IgD-negative memory B cell (primary cell): ENCODE measurements at regions not wholly inside any gene's neighbourhood (a gene's known extent, or its start where the extent isn't known, plus 50 kb on each side); places are given as distances from the start of the nearest gene placed in this dataset.
"Not testable (repeated sequence)": the region's sequence is repeated elsewhere in the genome, so short reads cannot be mapped to it uniquely, and the experiment has no call there.

ENCODE experiments used
- H3K27ac Mint-ChIP-seq, 3 donors: one replicate each; pipeline ENCODE4 v1.8.0; 2020 to 2022; ENCODE audit warnings: mild to moderate bottlenecking in 3 of 3, mixed read lengths in 3 of 3, moderate library complexity in 1 of 3
- H3K27me3 Mint-ChIP-seq: one replicate; pipeline ENCODE4 v1.8.0; 2021; ENCODE audit warnings: mixed read lengths
- H3K36me3 Mint-ChIP-seq: one replicate; pipeline ENCODE4 v1.8.0; 2020; ENCODE audit warnings: mild to moderate bottlenecking, mixed read lengths
- H3K4me1 Mint-ChIP-seq, 3 donors: one replicate each; pipeline ENCODE4 v1.8.0; 2020 to 2022; ENCODE audit warnings: mixed read lengths in 3 of 3, mild to moderate bottlenecking in 1 of 3
- H3K4me3 Mint-ChIP-seq, 4 donors: one replicate each; pipeline ENCODE4 v1.8.0; 2020 to 2022; ENCODE audit warnings: mild to moderate bottlenecking in 4 of 4, mixed read lengths in 4 of 4, moderate library complexity in 3 of 4
- H3K9me3 Mint-ChIP-seq, 3 donors: one replicate each; pipeline ENCODE4 v1.8.0; 2020 to 2021; ENCODE audit warnings: mixed read lengths in 3 of 3, mild to moderate bottlenecking in 1 of 3

GRCh38 chr13:33340631-33341030 is 55.1 kb upstream of the STARD13 start:
- Mint-ChIP-seq H3K36me3 (no peaks in the 10 kb centered on the region), H3K4me1 (no peaks in the 10 kb centered on the region), H3K27ac (no peak overlapping the region), H3K4me3 (no peak overlapping the region), H3K9me3 (no peaks in the 10 kb centered on the region), H3K27me3 (peaks cover 4% of the 10 kb centered on the region)

- no peaks in the 10 kb centered on the region for H3K36me3 Mint-ChIP-seq
- H3K27me3 Mint-ChIP-seq, result peaks cover 4% of the 10 kb centered on the region
- no peak overlapping the region for H3K27ac Mint-ChIP-seq
- no peak overlapping the region for H3K4me3 Mint-ChIP-seq
- H3K9me3 Mint-ChIP-seq, result no peaks in the 10 kb centered on the region
- no peaks in the 10 kb centered on the region for H3K4me1 Mint-ChIP-seq
These were observed 56.4 kb upstream of the STARD13 start for GRCh38 chr13:33341861-33342452.

GRCh38 chr13:33345842-33346241 is 60.3 kb upstream of the STARD13 start:
- Mint-ChIP-seq H3K36me3 (no peaks in the 10 kb centered on the region), H3K27ac (no peak overlapping the region), H3K27me3 (peaks cover 12% of the 10 kb centered on the region), H3K9me3 (no peaks in the 10 kb centered on the region), H3K4me1 (peaks cover 0 to 2% (median 1%) of the 10 kb centered on the region in 3 donors), H3K4me3 (no peak overlapping the region)

GRCh38 chr13:33347861-33348260 is 62.3 kb upstream of the STARD13 start:
- no peaks in the 10 kb centered on the region for H3K36me3 Mint-ChIP-seq
- no peaks in the 10 kb centered on the region for H3K9me3 Mint-ChIP-seq
- no peak overlapping the region for H3K4me3 Mint-ChIP-seq
- H3K27me3 Mint-ChIP-seq, result peaks cover 23% of the 10 kb centered on the region
- peaks cover 1 to 14% (median 2%) of the 10 kb centered on the region in 3 donors for H3K4me1 Mint-ChIP-seq
- no peak overlapping the region for H3K27ac Mint-ChIP-seq

GRCh38 chr13:33348366-33348765 is 62.8 kb upstream of the STARD13 start:
- Mint-ChIP-seq H3K4me1 (peaks cover 2 to 19% (median 5%) of the 10 kb centered on the region in 3 donors), H3K27me3 (peaks cover 26% of the 10 kb centered on the region), H3K27ac (no peak overlapping the region), H3K9me3 (no peaks in the 10 kb centered on the region), H3K4me3 (no peak overlapping the region), H3K36me3 (no peaks in the 10 kb centered on the region)

GRCh38 chr13:33349288-33349985 is 63.9 kb upstream of the STARD13 start:
- Mint-ChIP-seq H3K27me3 (peaks cover 23% of the 10 kb centered on the region), H3K36me3 (no peaks in the 10 kb centered on the region), H3K27ac (no peak overlapping the region), H3K4me3 (no peak overlapping the region), H3K9me3 (no peaks in the 10 kb centered on the region), H3K4me1 (peaks cover 7 to 22% (median 12%) of the 10 kb centered on the region in 3 donors)

GRCh38 chr13:33349986-33350826 is 64.7 kb upstream of the STARD13 start:
- Mint-ChIP-seq H3K9me3 (no peaks in the 10 kb centered on the region), H3K27me3 (peaks cover 24% of the 10 kb centered on the region), H3K4me3 (peak overlapping the region in 1 of 4 donors; percentile 30), H3K4me1 (peaks cover 7 to 22% (median 12%) of the 10 kb centered on the region in 3 donors), H3K36me3 (no peaks in the 10 kb centered on the region), H3K27ac (no peak overlapping the region)

- Mint-ChIP-seq H3K36me3 (no peaks in the 10 kb centered on the region), H3K4me3 (no peak overlapping the region), H3K27ac (no peak overlapping the region), H3K27me3 (peaks cover 25% of the 10 kb centered on the region), H3K9me3 (no peaks in the 10 kb centered on the region), H3K4me1 (peaks cover 7 to 22% (median 12%) of the 10 kb centered on the region in 3 donors)
These were observed 65.8 kb upstream of the STARD13 start for GRCh38 chr13:33351319-33351718.

- no peak overlapping the region for H3K27ac Mint-ChIP-seq
- H3K9me3 Mint-ChIP-seq, result no peaks in the 10 kb centered on the region
- H3K4me1 Mint-ChIP-seq, result peaks cover 7 to 22% (median 12%) of the 10 kb centered on the region in 3 donors
- no peaks in the 10 kb centered on the region for H3K36me3 Mint-ChIP-seq
- peaks cover 25% of the 10 kb centered on the region for H3K27me3 Mint-ChIP-seq
- no peak overlapping the region for H3K4me3 Mint-ChIP-seq
These were observed 66.5 kb upstream of the STARD13 start for GRCh38 chr13:33352041-33352440.

GRCh38 chr13:33352526-33352925 is 67.0 kb upstream of the STARD13 start:
- H3K4me1 Mint-ChIP-seq, result peaks cover 7 to 22% (median 12%) of the 10 kb centered on the region in 3 donors
- no peak overlapping the region for H3K4me3 Mint-ChIP-seq
- H3K9me3 Mint-ChIP-seq, result no peaks in the 10 kb centered on the region
- peaks cover 3% of the 10 kb centered on the region for H3K36me3 Mint-ChIP-seq
- H3K27ac Mint-ChIP-seq, result no peak overlapping the region
- H3K27me3 Mint-ChIP-seq, result peaks cover 25% of the 10 kb centered on the region

GRCh38 chr13:33353210-33353609 is 67.7 kb upstream of the STARD13 start:
- peaks cover 23% of the 10 kb centered on the region for H3K27me3 Mint-ChIP-seq
- H3K36me3 Mint-ChIP-seq, result peaks cover 3% of the 10 kb centered on the region
- peaks cover 7 to 22% (median 12%) of the 10 kb centered on the region in 3 donors for H3K4me1 Mint-ChIP-seq
- no peak overlapping the region for H3K27ac Mint-ChIP-seq
- H3K4me3 Mint-ChIP-seq, result no peak overlapping the region
- no peaks in the 10 kb centered on the region for H3K9me3 Mint-ChIP-seq

- Mint-ChIP-seq H3K27ac (no peak overlapping the region), H3K27me3 (peaks cover 25% of the 10 kb centered on the region), H3K9me3 (no peaks in the 10 kb centered on the region), H3K4me3 (peak overlapping the region in 1 of 4 donors; percentile 15), H3K36me3 (peaks cover 5% of the 10 kb centered on the region), H3K4me1 (peaks cover 7 to 22% (median 12%) of the 10 kb centered on the region in 3 donors)
These were observed 68.1 kb upstream of the STARD13 start for GRCh38 chr13:33353646-33354045.

GRCh38 chr13:33355201-33355895 is 69.8 kb upstream of the STARD13 start:
- peaks cover 5% of the 10 kb centered on the region for H3K36me3 Mint-ChIP-seq
- H3K9me3 Mint-ChIP-seq, result no peaks in the 10 kb centered on the region
- peaks cover 24% of the 10 kb centered on the region for H3K27me3 Mint-ChIP-seq
- no peak overlapping the region for H3K4me3 Mint-ChIP-seq
- H3K27ac Mint-ChIP-seq, result no peak overlapping the region
- H3K4me1 Mint-ChIP-seq, result peaks cover 7 to 22% (median 12%) of the 10 kb centered on the region in 3 donors

GRCh38 chr13:33358076-33358475 is 72.5 kb upstream of the STARD13 start:
- not testable (repeated sequence) for H3K27me3 Mint-ChIP-seq, H3K36me3 Mint-ChIP-seq, H3K9me3 Mint-ChIP-seq, H3K27ac Mint-ChIP-seq, H3K4me1 Mint-ChIP-seq, H3K4me3 Mint-ChIP-seq
